ENCODE measurements at regions not wholly inside any gene's neighbourhood (a gene's known extent, or its start where the extent isn't known, plus 50 kb on each side); places are given as distances from the start of the nearest gene placed in this dataset.

DNA sequence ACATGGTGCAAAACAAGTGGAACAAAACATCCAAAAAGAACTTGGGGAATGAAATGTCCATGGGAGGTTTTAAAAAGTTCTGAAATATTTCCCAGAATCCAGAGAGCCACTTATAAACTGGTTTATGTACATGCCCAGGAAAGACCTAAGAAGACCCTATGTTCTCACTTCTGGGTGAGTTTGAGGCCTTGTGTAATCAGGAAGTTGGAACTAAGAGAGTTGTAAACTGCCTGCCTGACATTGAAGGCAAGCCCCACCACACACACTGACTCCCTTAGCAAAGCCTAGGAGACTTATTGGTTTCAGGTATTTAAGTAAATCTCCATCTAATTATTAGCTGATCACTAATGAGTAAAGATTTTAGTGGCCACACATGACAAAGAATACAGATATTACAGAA lies 142.5 kb downstream of the LRIG3 start:
- peaks cover 11% of the 10 kb centered on the region for H3K9me3 Mint-ChIP-seq (ENCODE audit: unreplicated experiment)
- H3K27ac Mint-ChIP-seq (ENCODE audit: unreplicated experiment), result peak overlapping the region; percentile 77
- peaks cover 21% of the 10 kb centered on the region for H3K4me1 Mint-ChIP-seq (ENCODE audit: unreplicated experiment)
- no peak overlapping the region for H3K4me3 Mint-ChIP-seq (ENCODE audit: unreplicated experiment)
- H3K36me3 Mint-ChIP-seq (ENCODE audit: unreplicated experiment), result peaks cover 7% of the 10 kb centered on the region
- no peak for DNase-seq (ENCODE audit: extremely low spot score, unreplicated experiment)
- no peaks in the 10 kb centered on the region for H3K27me3 Mint-ChIP-seq (ENCODE audit: unreplicated experiment)
- TF ChIP-seq, protein P1, sequence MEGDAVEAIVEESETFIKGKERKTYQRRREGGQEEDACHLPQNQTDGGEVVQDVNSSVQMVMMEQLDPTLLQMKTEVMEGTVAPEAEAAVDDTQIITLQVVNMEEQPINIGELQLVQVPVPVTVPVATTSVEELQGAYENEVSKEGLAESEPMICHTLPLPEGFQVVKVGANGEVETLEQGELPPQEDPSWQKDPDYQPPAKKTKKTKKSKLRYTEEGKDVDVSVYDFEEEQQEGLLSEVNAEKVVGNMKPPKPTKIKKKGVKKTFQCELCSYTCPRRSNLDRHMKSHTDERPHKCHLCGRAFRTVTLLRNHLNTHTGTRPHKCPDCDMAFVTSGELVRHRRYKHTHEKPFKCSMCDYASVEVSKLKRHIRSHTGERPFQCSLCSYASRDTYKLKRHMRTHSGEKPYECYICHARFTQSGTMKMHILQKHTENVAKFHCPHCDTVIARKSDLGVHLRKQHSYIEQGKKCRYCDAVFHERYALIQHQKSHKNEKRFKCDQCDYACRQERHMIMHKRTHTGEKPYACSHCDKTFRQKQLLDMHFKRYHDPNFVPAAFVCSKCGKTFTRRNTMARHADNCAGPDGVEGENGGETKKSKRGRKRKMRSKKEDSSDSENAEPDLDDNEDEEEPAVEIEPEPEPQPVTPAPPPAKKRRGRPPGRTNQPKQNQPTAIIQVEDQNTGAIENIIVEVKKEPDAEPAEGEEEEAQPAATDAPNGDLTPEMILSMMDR (IDR thresholded peaks at IDR 0.05), result no peak

DNA sequence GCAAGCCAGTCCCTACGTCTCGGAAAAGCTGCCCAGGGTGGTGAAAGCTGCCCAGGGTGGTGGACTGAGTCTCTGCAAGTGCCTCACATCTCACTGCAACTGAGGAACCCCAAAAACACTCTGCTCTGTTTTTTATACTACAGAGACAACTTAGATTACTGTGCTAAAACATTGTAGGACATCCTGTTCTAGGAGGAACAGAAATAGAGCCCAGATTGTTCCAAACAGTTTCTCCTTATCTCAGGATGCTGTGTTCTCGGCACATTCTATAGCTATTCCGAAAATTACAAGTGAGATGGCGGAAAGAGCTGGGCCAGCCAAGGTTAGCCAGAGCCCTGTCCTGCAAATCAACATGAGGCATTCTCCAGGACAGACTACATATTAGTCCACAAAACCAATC lies 138.7 kb downstream of the LRIG3 start:
- H3K4me1 Mint-ChIP-seq (ENCODE audit: unreplicated experiment), result peaks cover 14% of the 10 kb centered on the region
- no peak overlapping the region for H3K4me3 Mint-ChIP-seq (ENCODE audit: unreplicated experiment)
- peaks cover 10% of the 10 kb centered on the region for H3K36me3 Mint-ChIP-seq (ENCODE audit: unreplicated experiment)
- H3K9me3 Mint-ChIP-seq (ENCODE audit: unreplicated experiment), result peaks cover 34% of the 10 kb centered on the region
- no peak overlapping the region for H3K27ac Mint-ChIP-seq (ENCODE audit: unreplicated experiment)
- TF ChIP-seq, protein P1 (IDR thresholded peaks at IDR 0.05), result no peak
- DNase-seq (ENCODE audit: extremely low spot score, unreplicated experiment), result no peak
- H3K27me3 Mint-ChIP-seq (ENCODE audit: unreplicated experiment), result no peaks in the 10 kb centered on the region

DNA sequence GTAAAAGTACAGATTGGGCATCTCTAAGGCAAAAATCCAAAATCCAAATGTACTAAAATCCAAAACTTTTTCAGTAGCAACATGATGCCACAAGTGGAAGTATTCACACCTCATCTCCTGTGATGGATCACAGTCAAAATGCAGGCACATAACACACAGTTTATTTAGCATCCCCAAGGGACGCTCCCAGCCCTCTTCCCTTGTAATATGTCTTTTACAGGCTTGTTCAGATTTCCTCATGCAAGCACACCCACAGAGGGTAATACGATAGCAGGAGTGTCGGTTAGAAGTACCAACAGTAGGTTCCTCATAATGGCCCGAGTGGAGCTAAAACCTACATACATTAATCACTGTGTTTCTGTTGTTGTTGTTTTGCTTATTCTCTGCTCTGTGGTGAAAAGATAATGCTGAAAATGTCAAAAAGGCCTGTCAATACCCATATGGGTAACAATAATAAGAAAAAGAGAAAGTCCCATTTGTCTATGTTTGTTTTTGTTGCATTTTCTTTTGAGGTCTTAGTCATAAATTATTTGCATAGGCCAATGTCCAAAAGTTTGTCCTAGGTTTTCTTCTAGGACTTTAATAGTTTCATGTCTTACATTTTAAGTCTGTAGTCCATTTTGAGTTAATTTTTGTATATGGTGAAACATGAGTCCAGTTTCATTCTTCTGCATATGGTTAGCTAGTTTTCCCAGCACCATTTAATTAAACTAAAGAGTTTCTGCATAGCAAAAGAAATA lies 133.1 kb downstream of the LRIG3 start:
- no peak overlapping the region for H3K4me3 Mint-ChIP-seq (ENCODE audit: unreplicated experiment)
- TF ChIP-seq, protein P1 (IDR thresholded peaks at IDR 0.05), result no peak
- peaks cover 30% of the 10 kb centered on the region for H3K9me3 Mint-ChIP-seq (ENCODE audit: unreplicated experiment)
- DNase-seq (ENCODE audit: extremely low spot score, unreplicated experiment), result no peak
- H3K27ac Mint-ChIP-seq (ENCODE audit: unreplicated experiment), result peak overlapping the region; percentile 71
- H3K36me3 Mint-ChIP-seq (ENCODE audit: unreplicated experiment), result peaks cover 7% of the 10 kb centered on the region
- peaks cover 16% of the 10 kb centered on the region for H3K4me1 Mint-ChIP-seq (ENCODE audit: unreplicated experiment)
- H3K27me3 Mint-ChIP-seq (ENCODE audit: unreplicated experiment), result no peaks in the 10 kb centered on the region

DNA sequence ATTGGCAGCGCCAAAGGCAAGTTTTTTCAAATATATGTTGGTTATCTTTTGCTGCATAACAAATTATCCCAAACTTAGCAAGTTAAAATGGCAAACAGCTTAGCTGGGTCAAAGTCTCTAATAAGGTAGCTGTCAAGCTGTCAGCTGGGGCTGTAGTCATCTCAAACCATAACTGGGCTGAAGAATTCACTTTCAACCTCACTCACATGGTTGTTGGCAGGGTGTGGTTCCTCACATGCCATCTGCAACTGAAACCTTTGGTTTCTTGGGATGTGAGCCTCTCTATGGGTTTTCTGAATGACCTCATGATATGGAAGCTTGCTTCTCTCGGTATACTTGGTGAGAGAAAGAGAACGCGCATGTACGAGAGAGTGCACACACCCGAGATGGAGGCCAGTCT lies 125.4 kb downstream of the LRIG3 start:
- no peaks in the 10 kb centered on the region for H3K4me1 Mint-ChIP-seq (ENCODE audit: unreplicated experiment)
- TF ChIP-seq, protein P1 (IDR thresholded peaks at IDR 0.05), result no peak

DNA sequence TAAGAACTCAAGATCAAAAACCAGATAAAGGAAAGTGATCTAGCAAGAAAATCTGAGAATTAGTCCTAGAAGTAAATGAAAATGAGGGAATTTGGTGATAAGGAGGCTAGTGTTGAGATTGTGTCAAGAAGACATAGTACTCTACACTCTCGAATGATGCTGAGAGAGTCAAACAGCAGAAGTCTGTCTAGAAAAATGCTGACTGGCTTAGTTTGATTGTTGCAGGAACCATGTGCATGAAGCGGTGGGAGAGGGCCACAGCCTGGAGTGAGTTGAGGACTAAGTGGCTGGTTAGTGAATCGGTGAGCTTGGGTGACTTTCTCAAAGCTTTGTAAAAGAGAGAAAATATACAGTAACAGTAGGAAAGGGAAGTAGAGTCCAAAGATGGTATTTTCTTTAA lies 124.5 kb downstream of the LRIG3 start:
- Mint-ChIP-seq H3K27me3 (ENCODE audit: unreplicated experiment) (no peaks in the 10 kb centered on the region), H3K27ac (ENCODE audit: unreplicated experiment) (no peak overlapping the region), H3K36me3 (ENCODE audit: unreplicated experiment) (peaks cover 3% of the 10 kb centered on the region), H3K9me3 (ENCODE audit: unreplicated experiment) (no peaks in the 10 kb centered on the region), H3K4me3 (ENCODE audit: unreplicated experiment) (no peak overlapping the region), H3K4me1 (ENCODE audit: unreplicated experiment) (no peaks in the 10 kb centered on the region)
- DNase-seq (ENCODE audit: extremely low spot score, unreplicated experiment), result no peak
- TF ChIP-seq, protein P1 (IDR thresholded peaks at IDR 0.05), result no peak

More for the DNA sequence above, 125.4 kb downstream of the LRIG3 start:
- no peaks in the 10 kb centered on the region for H3K27me3 Mint-ChIP-seq (ENCODE audit: unreplicated experiment)
- peaks cover 3% of the 10 kb centered on the region for H3K36me3 Mint-ChIP-seq (ENCODE audit: unreplicated experiment)
- no peak overlapping the region for H3K27ac Mint-ChIP-seq (ENCODE audit: unreplicated experiment)
- H3K9me3 Mint-ChIP-seq (ENCODE audit: unreplicated experiment), result no peaks in the 10 kb centered on the region
- no peak overlapping the region for H3K4me3 Mint-ChIP-seq (ENCODE audit: unreplicated experiment)
- no peak for DNase-seq (ENCODE audit: extremely low spot score, unreplicated experiment)

Measured in osteocyte (in vitro differentiated cells).